CMK (cell line): ENCODE measurements at regions not wholly inside any gene's neighbourhood (a gene's known extent, or its start where the extent isn't known, plus 50 kb on each side); places are given as distances from the start of the nearest gene placed in this dataset.

ENCODE experiments used
- DNase-seq: peaks from one replicate; pipeline ENCODE4 v3.0.0-alpha.2; 2010; ENCODE audit warnings: low read depth

DNA sequence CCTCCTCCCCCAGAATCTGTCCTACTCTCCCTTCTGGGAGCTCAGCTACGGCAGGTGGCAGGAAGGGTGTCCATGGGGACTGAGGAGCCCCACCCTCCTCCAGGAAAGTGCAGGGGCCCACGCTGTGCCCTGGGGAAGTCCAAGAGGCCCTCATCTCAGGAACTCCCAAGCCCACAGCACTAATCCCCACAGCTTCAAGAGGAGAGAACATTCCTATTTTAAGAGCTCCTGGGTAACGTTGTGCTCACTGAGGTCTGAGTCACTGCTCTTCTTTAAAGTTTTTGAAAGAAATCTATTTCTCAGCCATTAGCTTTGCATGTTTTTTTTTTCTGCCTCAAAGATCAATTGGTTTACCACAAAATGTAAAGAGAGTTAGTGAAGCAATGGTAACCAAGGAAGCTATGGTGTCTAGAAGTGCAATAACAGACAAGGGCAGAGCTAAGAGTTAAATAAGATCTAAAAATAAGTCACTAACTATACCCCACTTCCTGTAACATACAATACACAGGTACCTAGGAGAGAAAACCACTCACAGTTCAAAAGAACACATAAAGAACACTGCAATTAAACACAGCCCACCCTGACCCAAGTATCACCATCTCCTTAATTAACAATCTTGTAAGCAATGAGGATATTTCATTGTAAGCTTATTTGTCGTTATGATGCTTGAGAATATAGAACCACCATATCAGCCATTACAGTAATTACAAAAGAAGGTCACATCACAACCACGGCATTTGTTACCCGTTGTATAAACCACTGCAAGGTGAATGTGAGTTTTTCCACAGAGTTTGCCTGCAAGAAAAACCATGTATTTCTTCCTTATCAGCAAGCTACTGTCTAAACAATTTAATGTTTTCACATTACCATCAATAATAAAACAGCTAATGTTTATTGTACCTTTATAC is 382.3 kb upstream of the SLC30A5 start:
- no peak for DNase-seq

DNA sequence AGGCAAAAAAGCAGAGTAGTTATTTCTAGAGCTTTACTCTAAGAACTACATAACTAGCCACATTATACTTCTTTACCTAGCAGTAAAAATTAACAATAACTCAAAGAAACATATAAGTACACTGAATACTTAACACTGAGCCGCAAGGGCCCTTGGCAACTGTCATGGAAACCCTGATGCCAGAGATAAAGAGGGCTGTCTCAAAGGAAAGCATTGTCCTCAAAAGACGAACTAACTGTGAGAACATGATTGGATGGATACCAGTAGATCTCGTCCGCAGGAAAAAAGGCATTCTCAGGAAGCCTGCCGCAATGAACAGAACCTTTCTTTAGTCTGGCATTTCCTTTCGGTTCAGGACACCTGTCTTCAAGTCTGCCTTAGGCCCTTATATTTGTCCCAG is 379.0 kb upstream of the SLC30A5 start:
- no peak for DNase-seq

DNA sequence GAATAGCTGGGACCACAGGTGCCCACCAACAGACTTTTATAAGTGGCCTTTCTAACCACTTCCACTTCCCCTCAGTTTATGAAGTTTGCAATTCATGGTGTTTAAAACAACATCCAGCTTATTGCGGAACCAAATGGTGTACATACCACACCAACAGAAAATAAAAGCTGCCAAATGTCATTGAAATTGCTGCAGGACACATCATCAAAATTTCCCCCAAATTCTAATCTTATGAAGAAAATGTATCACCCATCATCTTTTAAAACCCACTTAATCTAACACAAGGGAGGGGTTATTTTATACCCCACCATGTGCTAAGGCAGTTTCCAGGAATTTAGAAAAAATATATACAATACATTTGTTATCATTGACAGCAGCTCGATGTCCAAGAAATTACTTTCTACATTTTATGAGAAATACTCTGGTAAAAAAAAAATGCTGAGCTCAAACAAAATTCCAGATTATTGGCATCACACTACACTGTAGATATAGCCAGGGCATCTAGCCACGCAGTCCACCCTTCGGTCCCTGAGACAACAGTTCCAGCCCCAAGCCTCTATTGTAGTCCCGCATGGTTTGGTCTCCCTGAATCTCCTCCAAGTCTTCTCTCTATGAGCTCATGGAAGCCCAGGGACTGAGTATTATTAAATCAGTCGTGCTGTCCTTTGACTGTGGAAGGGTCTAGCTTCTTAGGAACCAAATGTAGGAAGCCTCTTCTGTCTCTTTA is 372.8 kb upstream of the SLC30A5 start:
- no peak for DNase-seq

DNA sequence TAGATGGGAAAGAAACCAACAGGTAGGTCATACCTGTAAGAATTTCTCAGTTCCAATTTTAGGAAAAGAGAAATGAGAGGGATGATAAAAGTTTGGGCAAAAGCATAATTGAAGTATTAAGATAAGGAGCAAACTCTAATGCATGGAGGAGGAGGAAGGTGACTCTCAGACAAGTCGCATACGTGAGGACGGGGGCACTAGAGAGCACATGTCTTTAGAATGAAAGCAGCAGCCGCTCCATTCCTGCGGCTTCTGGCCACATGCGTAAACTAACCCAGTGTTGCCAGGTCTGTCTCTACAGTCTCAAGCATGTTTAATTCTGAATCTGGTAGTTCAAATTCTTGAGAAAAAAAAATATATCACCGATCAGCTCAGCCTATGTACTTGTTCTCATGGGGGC is 371.5 kb upstream of the SLC30A5 start:
- no peak for DNase-seq

DNA sequence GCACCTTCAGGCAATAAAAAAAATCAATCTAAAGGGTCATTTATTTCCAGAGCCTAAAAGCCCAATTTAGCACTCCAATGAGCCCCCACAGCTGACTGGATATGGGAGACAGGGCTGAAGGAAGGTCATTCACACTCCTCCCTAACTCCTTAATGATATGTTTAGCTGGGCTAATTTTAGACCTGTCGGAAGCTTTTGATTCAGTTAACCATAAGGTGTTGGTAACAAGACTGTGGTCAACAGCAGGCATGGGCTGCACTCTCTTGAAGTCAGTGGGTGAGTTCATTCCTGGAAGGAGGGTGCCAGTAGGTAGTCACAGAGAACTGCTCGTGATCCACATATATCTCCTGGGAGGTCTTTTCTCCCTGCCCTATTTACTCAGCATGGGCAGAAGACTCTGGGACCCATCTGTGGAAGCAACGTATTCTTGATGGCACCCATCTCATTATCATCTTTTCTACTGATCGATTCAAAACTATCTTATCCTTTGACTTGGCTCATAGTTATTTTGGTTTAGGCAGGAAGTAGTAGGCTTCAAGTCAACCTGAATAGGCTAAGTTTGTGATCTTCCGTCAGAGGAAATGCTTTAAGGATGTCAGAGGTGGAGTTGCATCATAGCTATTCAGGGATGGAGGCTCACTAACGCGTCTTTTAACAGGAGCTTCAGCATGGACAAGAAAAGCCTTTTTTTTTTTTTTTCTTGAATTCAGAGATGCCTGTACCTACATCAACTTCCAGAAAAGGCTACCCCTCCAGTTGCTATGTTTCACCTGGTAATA is 367.7 kb upstream of the SLC30A5 start:
- no peak for DNase-seq

DNA sequence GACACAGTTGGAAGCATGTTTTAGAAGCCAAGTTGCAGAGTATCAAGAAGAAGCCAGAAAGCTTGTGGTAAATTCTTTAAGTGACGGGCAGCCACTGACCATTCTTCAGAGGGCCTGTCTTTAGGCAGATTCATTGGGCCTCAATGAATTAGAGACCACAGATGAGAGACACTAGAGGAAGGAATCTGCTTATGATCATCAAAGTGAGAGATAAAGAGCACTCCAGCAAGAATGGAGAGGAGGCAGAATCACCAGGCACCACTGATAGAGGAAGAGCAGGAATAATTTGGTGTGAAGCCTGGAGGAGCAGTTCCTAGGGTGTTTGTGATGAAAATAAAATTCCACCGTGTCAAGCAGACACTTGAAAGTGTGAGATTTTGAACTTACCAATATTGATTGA is 365.9 kb upstream of the SLC30A5 start:
- DNase-seq, result no peak

DNA sequence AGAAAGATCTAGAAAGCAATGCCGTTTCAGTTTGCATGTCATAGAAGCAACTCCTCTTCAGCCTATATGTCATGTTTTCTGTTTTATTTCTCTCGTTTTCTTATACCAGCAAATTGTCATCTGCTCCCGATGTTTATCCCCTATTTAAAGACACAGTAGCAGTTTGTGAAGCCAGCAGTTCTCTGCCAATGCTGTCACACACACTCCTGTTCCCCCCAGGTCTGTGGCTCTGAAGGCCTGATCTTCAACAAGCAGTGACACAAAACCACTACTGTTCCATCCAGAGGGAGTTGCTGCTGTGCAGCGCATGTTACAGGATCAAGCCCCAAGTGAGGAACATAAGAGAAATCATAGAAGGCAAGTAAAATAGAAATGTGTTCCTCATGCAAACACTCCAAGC is 364.1 kb upstream of the SLC30A5 start:
- DNase-seq, result no peak

DNA sequence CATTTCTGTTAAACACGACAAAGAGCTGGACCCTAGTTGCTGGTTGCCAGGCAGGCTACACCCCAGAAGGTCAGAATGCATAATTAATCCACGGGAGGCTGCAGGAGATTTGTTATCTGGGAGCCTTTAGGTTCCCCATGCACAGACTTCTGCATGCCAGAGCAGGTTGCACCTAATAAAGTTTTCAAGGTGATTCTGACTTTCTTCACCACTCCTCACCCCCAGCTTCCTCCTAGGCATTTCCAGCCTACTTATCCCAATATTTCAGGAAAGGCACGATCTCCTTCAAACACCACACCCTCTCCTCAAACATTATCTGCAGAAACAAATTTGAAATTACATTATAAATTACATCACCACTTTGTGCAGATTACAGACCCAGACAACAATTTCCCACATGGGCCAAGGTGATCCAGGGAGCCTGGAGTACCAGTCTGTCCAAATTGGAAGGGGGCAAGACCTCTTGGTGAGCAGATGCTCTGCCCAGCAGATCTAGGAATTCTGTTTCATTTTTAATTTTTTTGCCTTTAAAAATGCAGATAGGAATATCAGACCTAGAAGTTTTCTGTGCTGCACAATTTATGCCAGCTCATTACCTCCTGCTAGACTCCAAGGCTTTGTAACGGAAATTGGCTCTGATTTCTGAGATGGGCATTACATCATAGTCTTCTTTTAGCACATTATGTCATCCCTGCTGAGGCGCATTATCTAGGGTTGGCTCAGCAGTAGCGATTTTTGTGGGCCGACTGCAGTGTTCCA is 363.4 kb upstream of the SLC30A5 start:
- no peak for DNase-seq

DNA sequence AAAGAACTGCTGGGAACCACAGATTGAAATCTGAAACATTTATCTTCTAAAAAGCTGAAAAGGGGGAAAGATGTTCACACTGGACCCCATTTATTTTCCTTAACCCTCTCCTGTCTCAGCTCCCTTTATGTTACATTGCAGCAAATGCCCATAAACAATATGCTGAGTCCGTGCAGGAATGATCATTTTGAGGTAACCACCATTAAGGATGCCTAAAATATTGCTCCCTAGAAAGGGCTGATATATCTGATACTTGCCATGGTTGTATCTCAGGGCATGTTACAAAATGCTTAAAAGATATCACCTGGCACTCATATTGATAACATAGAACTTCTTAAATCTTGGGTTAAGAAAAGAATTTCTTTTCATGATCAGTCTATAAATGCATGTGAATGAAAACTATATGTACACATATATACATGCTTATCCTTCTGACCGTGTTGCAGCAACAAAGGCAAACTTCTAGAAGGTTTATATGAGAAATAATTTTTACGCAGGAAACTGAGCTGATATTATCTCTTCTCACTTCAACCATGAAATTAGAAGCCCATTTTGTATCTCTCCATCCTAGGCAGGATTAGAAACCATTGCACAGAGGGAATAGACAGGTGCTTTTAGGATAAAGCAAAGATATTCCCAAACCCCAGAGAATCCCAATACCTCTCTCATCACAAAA is 362.7 kb upstream of the SLC30A5 start:
- DNase-seq, result no peak

DNA sequence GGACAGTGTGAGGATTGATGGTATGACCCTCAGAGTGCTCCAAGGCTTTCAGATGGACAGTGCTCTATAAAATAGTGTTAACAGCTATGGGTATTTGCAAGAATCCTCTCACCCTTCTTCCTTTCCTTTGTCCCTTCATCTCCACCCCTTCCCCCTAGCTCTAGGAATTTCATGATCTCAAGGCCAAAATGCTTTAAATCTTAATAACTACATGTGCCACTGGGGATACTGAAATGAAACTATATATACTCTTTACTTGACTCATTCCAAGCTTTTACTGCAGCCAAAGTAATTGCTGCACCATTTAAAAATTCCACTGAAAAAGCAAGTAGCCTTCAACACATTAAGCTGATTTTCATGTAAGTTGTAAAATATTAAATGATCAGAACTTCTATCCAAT is 361.6 kb upstream of the SLC30A5 start:
- no peak for DNase-seq

DNA sequence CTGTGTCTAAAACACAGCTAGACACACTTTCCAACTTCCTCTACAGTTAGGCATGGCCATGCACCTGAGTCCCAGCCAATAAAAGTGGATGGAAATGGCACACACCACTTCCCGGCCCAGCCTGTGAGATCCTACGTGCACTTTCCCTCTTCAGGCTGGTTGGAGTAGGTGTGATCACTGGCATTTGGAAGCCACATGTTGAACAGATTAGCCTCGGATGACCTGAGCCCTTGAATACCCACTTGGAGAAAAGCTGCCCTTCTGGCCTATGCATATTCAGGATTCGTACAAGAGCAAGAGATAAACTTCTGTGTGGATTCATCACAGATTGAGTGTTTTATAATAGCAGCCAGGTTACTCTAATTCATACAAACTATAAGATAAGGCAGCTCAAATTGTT is 359.0 kb upstream of the SLC30A5 start:
- DNase-seq, result no peak

DNA sequence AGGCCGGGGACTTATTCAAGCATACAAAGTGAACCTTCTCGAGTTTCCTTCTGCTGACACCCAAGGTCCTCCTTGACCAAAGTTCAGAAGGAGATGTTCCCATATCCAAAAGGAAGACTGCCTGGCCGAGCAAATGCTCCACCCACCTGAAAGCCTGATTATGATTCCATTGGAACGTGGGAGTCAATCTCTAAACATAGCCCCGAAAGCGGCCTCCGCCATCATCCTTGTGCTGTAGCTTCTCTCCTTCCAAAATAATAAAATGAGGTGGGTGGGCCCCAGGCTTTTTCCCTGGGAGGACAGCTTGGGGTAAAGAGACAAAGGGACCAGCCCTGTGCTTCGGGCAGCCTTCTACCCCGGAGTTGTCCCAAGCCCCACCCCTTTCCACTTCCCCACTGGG is 355.6 kb upstream of the SLC30A5 start:
- DNase-seq, result no peak

DNA sequence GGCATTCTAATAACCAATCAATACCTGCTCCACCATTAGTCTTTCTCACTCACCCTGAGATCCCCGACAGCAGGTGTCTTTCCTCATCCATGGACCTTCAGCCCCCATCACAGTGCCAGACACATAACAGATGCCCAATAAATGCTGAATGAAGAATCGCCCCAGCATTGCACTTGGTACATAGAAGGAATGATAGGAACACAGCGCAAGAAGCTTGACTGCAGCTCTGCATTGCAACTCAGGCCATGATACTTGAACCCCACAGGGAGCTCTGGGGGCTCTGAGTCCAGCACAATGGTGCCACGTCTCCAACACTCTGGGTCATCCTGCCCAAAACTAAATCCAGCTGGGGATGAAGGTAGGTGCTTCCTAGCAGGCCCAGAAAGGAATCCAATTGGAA is 355.0 kb upstream of the SLC30A5 start:
- no peak for DNase-seq

DNA sequence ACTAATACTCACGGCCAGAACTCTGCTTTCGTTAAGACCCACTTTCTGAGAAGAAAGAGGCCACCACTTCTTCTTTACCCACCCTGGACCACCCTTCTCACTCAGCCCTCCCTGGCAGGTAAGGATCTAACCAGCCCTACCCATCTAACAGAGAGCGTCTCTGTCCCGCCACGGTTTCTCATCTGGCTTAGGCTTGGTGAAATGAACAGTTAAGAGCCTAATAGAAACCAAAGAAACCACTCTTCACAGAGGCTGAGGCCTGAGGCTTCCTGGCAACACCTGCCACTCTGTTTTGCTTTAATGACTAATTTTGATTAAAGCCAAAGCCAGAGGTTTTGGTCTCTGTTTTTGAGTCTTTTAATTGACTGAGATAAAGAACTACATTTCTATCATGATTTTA is 354.1 kb upstream of the SLC30A5 start:
- DNase-seq, result no peak

DNA sequence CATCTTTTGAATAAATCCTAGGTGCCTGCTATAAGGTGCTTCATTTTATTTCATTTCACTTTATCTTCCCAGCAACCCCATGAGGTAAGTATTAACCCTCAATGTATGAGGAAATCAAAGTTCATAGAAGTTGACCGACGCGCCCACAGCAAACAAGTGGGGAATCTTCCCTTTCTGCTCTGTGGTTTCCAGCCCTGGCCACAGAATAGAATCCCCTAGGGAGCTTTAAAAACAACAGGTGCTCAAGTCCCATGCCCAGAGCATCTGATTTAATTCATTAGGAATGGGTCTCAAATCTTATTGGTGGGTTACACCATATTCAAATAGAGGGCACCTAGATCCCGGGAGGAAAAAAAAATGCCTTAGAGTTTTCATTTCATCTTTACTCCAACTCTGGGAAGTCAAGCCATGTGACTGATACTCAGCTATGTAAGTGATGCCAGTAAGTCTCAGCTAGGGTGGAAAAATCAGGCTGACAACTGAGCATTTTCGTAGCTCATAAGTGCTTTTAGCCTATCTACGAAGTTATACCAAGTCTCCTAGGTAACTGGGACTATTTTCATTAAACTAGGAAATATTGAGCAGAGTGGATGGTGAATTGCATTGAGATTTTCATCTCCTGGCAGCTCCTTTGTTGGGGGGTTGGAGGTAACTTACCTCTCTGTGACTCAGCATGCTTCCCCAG is 353.4 kb upstream of the SLC30A5 start:
- DNase-seq, result no peak

DNA sequence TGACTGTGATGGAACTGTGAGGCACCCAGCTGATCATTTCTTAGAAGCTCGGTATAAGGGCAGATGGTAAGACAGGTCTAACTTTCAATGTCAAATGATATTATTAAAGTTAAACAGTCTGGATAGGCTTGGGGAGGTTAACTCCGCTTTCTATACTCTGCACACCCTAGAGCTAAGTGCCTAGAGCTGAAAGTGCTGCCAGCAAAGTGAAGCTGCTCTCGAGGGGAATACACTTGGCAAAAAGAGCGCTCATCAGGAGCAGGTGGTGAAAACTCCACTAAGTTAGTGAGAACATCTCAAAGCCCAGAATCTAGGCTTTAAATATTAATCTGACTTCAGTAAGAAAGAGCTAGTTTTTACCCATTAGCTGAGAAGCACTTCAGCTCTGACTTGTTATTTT is 349.6 kb upstream of the SLC30A5 start:
- DNase-seq, result no peak

DNA sequence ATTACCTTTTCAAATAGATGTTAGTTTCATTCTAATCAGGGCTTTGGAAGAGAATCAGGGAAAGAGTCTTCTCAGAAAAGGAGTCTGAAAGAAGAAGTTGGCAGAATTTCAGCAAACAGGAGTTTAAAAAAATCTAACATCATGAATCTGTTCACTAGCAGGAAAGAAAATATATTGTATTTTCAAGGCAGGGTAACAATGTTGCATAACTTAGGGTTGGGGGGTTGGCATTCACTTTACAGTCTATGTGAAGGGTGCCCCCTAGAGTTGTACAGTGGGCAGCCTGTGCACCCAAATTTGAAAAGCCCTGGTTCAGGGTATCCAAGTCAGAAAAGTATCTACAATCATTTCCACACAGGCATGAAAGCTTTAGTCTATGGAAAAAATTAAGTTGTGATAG is 348.4 kb upstream of the SLC30A5 start:
- no peak for DNase-seq

DNA sequence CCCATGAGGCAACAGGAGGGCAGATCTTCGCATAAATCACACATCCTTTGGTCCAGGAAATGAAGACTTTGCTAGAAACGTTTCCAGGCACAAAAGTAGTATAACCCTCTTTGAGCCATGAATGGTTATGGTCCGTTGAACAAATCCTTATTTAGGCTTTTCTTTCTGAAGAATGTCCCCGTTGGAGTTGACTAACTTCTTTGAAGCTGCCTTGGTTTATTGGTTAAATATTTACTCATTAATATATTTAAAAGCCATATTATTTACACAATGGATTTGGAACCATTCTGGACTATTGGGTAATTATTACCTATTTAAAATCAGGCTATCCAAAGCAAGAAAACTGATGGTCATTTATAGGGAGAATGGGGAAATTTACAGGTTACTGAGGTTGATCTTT is 347.6 kb upstream of the SLC30A5 start:
- no peak for DNase-seq

DNA sequence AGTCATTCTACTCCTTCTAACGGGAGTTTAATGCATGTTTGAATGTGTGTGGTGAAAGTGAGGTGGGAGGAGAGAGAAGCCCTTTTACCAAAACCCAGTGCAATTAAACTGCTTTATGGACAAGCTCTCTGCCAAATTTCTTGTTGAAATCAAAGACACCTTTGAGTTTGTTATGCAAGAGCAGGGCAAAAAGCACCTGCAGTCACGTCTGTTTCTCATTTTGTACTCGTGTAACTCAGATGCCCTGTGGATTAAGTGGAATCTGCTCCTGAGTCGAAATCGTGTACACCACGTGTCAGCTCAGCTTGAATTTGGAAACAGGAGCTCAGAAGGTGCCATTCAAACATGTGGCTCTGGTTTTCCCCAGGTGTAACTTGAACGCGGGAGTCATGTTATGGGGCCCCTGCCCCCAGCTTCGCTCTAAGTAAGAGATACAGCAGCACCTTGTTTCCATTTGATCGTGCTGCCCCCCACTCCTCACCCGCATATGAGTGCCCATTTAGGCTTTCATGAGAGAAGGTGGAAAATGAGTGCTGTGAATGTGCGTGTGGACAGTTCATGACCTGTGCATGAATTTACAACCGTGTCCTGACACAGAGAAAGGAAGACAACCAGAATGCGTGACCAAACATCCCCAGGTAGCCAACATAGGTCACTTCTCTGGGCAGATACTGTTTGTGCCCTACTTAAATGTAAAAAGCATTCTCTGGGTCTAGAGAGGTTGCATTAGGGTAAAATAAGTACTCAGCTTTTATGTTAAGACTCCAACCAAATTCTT is 347.0 kb upstream of the SLC30A5 start:
- no peak for DNase-seq

DNA sequence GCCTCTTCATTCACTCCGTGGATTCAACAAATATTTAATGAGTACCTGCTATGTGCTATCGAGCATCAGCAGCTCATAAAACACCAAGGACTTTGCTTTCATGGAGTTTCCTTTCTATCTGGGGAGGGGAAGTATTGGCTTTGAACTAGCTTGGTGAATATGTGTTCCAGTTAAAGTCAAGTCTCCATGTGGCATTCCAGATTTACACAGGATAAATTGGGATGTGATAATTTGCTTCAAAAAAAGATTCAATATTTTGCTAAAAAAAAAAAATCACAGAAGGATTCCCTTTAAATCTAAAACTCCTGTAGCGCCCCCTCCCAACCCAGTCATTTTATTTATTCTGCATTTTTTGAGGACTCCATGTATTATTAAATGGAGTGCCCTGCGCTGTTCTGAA is 346.3 kb upstream of the SLC30A5 start:
- DNase-seq, result no peak
